PC-3 (cell line): ENCODE measurements at regions not wholly inside any gene's neighbourhood (a gene's known extent, or its start where the extent isn't known, plus 50 kb on each side); places are given as distances from the start of the nearest gene placed in this dataset.

Experiments
- EZH2 ChIP-seq: fragments of 300-600 bp; sonication (generic); IDR thresholded peaks from one replicate; pipeline ENCODE4 v1.6.1; 2017; ENCODE audit warnings: antibody characterized with exemption, mild to moderate bottlenecking, low read length; ENCODE audit not compliant: unreplicated experiment
- EZH2phosphoT487 ChIP-seq: fragments of 300-600 bp; sonication (generic); IDR thresholded peaks from 2 replicates; pipeline ENCODE4 v1.6.1; 2018; ENCODE audit warnings: mild to moderate bottlenecking, antibody characterized with exemption, low read length, borderline replicate concordance
- TF ChIP-seq, protein P1 (sequence below): fragments of 300-600 bp; sonication (generic); conservative IDR thresholded peaks from 2 replicates; pipeline ENCODE4 v1.5.1; 2017; ENCODE audit warnings: antibody characterized with exemption, low read depth, mild to moderate bottlenecking, low read length

DNA sequence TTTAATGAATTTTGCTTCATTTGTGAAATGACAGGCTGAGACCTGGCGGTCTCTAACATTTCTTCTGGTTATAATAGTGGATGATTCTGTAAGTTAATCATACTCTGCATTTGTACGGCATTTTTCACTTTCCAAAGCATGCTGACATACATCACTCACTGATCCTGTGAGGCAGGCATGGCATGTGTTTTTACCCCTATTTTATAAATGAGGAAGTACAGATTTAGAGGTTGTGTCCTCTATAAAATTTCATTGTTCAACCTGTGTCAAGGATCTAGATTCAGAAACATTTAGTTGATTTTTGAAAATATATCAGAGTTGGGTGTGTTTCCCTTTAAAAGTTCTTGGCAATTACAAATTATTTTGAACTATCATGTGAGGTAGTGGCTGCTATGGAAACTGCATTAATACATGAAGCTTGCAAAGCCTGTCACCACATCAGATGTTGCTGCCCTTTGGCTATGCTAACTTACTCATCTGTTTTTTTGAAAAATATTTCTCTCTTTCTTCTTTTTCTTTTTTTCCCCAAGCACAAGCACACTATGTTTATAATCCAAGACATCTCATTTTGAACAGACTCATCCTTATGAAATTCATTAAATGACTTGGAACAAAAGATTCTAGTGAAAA is 172.7 kb downstream of the GNAI1 start:
- TF ChIP-seq, protein P1, sequence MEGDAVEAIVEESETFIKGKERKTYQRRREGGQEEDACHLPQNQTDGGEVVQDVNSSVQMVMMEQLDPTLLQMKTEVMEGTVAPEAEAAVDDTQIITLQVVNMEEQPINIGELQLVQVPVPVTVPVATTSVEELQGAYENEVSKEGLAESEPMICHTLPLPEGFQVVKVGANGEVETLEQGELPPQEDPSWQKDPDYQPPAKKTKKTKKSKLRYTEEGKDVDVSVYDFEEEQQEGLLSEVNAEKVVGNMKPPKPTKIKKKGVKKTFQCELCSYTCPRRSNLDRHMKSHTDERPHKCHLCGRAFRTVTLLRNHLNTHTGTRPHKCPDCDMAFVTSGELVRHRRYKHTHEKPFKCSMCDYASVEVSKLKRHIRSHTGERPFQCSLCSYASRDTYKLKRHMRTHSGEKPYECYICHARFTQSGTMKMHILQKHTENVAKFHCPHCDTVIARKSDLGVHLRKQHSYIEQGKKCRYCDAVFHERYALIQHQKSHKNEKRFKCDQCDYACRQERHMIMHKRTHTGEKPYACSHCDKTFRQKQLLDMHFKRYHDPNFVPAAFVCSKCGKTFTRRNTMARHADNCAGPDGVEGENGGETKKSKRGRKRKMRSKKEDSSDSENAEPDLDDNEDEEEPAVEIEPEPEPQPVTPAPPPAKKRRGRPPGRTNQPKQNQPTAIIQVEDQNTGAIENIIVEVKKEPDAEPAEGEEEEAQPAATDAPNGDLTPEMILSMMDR: no peak
- TF ChIP-seq EZH2phosphoT487 (no peak), EZH2 (no peak)
